Keratinocyte (primary cell): ENCODE measurements at regions not wholly inside any gene's neighbourhood (a gene's known extent, or its start where the extent isn't known, plus 50 kb on each side); places are given as distances from the start of the nearest gene placed in this dataset.

Experiments
- DNase-seq: peaks from one replicate; pipeline ENCODE4 v3.0.0-alpha.2; 2011; ENCODE audit warnings: low read depth, missing footprints, low spot score
- FAIRE-seq: peaks from 2 replicates; lab custom pipeline; 2011; peaks lifted over from hg19 to GRCh38; lab: Jason Lieb, UNC
- H2AFZ ChIP-seq: 2 replicates; pipeline ENCODE4 v1.6.0; 2012; ENCODE audit warnings: low read length, control low read depth, inconsistent platforms; ENCODE audit not compliant: control insufficient read depth
- H3K27ac ChIP-seq: 2 replicates; pipeline ENCODE4 v1.5.1; 2011; ENCODE audit warnings: low read length; ENCODE audit not compliant: control insufficient read depth, insufficient read depth
- H3K27me3 ChIP-seq: 3 replicates; pipeline ENCODE4 v1.6.0; 2011; ENCODE audit warnings: low read length; ENCODE audit not compliant: control insufficient read depth, insufficient read depth; ENCODE audit errors: extremely low read depth
- H3K36me3 ChIP-seq, 2 experiments: 2 replicates in 1 of 2; 3 replicates in 1 of 2; pipeline ENCODE4 v1.5.1; 2011; ENCODE audit warnings: low read length in 2 of 2, mild to moderate bottlenecking in 1 of 2; ENCODE audit not compliant: control insufficient read depth in 2 of 2, insufficient read depth in 2 of 2; ENCODE audit errors: extremely low read depth in 1 of 2
- H3K4me1 ChIP-seq: 3 replicates; pipeline ENCODE4 v1.5.1; 2011; ENCODE audit warnings: low read length; ENCODE audit not compliant: control insufficient read depth, insufficient read depth; ENCODE audit errors: extremely low read depth
- H3K4me2 ChIP-seq: 3 replicates; pipeline ENCODE4 v1.6.0; 2011; ENCODE audit warnings: low read depth, low read length; ENCODE audit not compliant: control insufficient read depth, insufficient read depth; ENCODE audit errors: extremely low read depth
- H3K4me3 ChIP-seq, 3 experiments: fragments of 200-600 bp in 1 of 3; sonication (generic) in 1 of 3; 2 replicates in 2 of 3; 3 replicates in 1 of 3; pipeline ENCODE4 v1.5.1; 2011 to 2016; ENCODE audit warnings: low read length in 3 of 3, mild to moderate bottlenecking in 3 of 3, control low read depth in 2 of 3, inconsistent platforms in 1 of 3, low read depth in 1 of 3, mixed read lengths in 1 of 3, mixed run types in 1 of 3, moderate library complexity in 1 of 3; ENCODE audit not compliant: control insufficient read depth in 2 of 3, insufficient read depth in 2 of 3; ENCODE audit errors: extremely low read depth in 1 of 3
- H3K79me2 ChIP-seq: 2 replicates; pipeline ENCODE4 v1.6.0; 2012; ENCODE audit warnings: low read length; ENCODE audit not compliant: control insufficient read depth, insufficient read depth
- H3K9ac ChIP-seq: 3 replicates; pipeline ENCODE4 v1.6.0; 2011; ENCODE audit warnings: low read length; ENCODE audit not compliant: control insufficient read depth, insufficient read depth; ENCODE audit errors: extremely low read depth
- H3K9me1 ChIP-seq: 3 replicates; pipeline ENCODE4 v1.6.0; 2011; ENCODE audit warnings: low read length; ENCODE audit not compliant: control insufficient read depth, insufficient read depth; ENCODE audit errors: extremely low read depth
- H3K9me3 ChIP-seq: 2 replicates; pipeline ENCODE4 v1.5.1; 2012; ENCODE audit warnings: low read depth, low read length; ENCODE audit not compliant: control insufficient read depth
- H4K20me1 ChIP-seq: 3 replicates; pipeline ENCODE4 v1.6.0; 2011; ENCODE audit warnings: low read length; ENCODE audit not compliant: control insufficient read depth, insufficient read depth; ENCODE audit errors: extremely low read depth
- EZH2 ChIP-seq: IDR thresholded peaks from one replicate; pipeline ENCODE4 v1.6.1; 2012; ENCODE audit warnings: inconsistent platforms, mild to moderate bottlenecking, low read length, moderate library complexity
- dilution Hi-C: fragments of 300-500 bp; cut with MboI; formaldehyde crosslinking; loops from one replicate; pipeline ENCODE4 v1.7.0; 2020; ENCODE audit warnings: low sequenced_read_pairs; ENCODE audit not compliant: extremely low pct_ligation_motif_present
- TF ChIP-seq, protein P1 (sequence below), 3 experiments: IDR thresholded peaks in 1 of 3; conservative IDR thresholded peaks in 1 of 3; optimal IDR thresholded peaks in 1 of 3; 2 replicates in 2 of 3; 3 replicates in 1 of 3; pipeline versions ENCODE3 to v1.5.1; 2011; ENCODE audit warnings: low read length in 3 of 3, mild to moderate bottlenecking in 3 of 3, moderate library complexity in 2 of 3, control low read depth in 1 of 3, inconsistent platforms in 1 of 3; ENCODE audit not compliant: insufficient read depth in 2 of 3; ENCODE audit errors: extremely low read depth in 1 of 3

- no peaks in the 10 kb centered on the region for H3K79me2 ChIP-seq
- no peak overlapping the region for H3K4me3 ChIP-seq
- no peak overlapping the region for H3K9ac ChIP-seq
- peaks cover 28% of the 10 kb centered on the region for H3K4me1 ChIP-seq
- H3K27ac ChIP-seq, result peak overlapping the region; percentile 71
- no peak for TF ChIP-seq EZH2
- TF ChIP-seq, protein P1, sequence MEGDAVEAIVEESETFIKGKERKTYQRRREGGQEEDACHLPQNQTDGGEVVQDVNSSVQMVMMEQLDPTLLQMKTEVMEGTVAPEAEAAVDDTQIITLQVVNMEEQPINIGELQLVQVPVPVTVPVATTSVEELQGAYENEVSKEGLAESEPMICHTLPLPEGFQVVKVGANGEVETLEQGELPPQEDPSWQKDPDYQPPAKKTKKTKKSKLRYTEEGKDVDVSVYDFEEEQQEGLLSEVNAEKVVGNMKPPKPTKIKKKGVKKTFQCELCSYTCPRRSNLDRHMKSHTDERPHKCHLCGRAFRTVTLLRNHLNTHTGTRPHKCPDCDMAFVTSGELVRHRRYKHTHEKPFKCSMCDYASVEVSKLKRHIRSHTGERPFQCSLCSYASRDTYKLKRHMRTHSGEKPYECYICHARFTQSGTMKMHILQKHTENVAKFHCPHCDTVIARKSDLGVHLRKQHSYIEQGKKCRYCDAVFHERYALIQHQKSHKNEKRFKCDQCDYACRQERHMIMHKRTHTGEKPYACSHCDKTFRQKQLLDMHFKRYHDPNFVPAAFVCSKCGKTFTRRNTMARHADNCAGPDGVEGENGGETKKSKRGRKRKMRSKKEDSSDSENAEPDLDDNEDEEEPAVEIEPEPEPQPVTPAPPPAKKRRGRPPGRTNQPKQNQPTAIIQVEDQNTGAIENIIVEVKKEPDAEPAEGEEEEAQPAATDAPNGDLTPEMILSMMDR (optimal IDR thresholded peaks at IDR 0.05 in 1 of 3, IDR thresholded peaks at IDR 0.05 in 1 of 3, conservative IDR thresholded peaks at IDR 0.05 in 1 of 3; ENCODE audit: extremely low read depth in 1 of 3, insufficient read depth in 2 of 3, low read length in 3 of 3), result no peak
- H4K20me1 ChIP-seq, result no peaks in the 10 kb centered on the region
- H3K27me3 ChIP-seq, result no peaks in the 10 kb centered on the region
- H3K4me2 ChIP-seq, result no peak overlapping the region
- no peak overlapping the region for H2AFZ ChIP-seq
- dilution Hi-C loops, result no loop called here
- H3K9me1 ChIP-seq, result no peaks in the 10 kb centered on the region
- no peaks in the 10 kb centered on the region for H3K36me3 ChIP-seq
- FAIRE-seq (peak; percentile 44), DNase-seq (no peak)
- no peaks in the 10 kb centered on the region for H3K9me3 ChIP-seq
These were observed 56.5 kb upstream of the PSEN2 start for GRCh38 chr1:226813671-226814591.

DNA sequence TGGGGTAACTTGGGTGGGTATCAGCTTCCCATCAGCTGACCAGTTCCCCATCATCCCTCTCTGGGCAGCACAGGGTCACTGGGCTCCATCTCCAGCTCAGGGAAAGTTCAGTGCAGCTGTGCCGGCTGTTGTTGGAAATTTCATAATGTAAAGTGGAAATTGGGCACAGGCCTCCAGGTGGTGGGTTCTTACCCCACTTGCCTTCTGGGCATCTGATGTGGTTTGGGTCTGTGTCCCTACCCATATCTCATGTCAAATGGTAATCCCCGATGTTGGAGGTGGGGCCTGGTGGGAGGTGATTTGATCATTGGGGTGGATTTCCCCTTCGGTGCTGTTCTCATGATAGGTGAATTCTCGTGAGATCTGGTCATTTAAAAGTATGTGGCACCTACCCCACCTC, 59.7 kb upstream of the PSEN2 start:
- no peaks in the 10 kb centered on the region for H3K9me1 ChIP-seq
- TF ChIP-seq, protein P1 (optimal IDR thresholded peaks at IDR 0.05 in 1 of 3, IDR thresholded peaks at IDR 0.05 in 1 of 3, conservative IDR thresholded peaks at IDR 0.05 in 1 of 3; ENCODE audit: extremely low read depth in 1 of 3, insufficient read depth in 2 of 3, low read length in 3 of 3), result no peak
- no peak for TF ChIP-seq EZH2
- no peak for DNase-seq
- no peak overlapping the region for H3K4me3 ChIP-seq
- no peaks in the 10 kb centered on the region for H3K79me2 ChIP-seq
- H3K9ac ChIP-seq, result no peak overlapping the region
- FAIRE-seq, result no peak
- no peak overlapping the region for H2AFZ ChIP-seq
- H3K4me2 ChIP-seq, result no peak overlapping the region
- H4K20me1 ChIP-seq, result no peaks in the 10 kb centered on the region
- no peaks in the 10 kb centered on the region for H3K36me3 ChIP-seq
- H3K27ac ChIP-seq, result no peak overlapping the region
- dilution Hi-C loops, result no loop called here
- H3K4me1 ChIP-seq, result peaks cover 17% of the 10 kb centered on the region
- H3K9me3 ChIP-seq, result no peaks in the 10 kb centered on the region
- no peaks in the 10 kb centered on the region for H3K27me3 ChIP-seq
